ENCODE measurements at regions not wholly inside any gene's neighbourhood (a gene's known extent, or its start where the extent isn't known, plus 50 kb on each side); places are given as distances from the start of the nearest gene placed in this dataset.

DNA sequence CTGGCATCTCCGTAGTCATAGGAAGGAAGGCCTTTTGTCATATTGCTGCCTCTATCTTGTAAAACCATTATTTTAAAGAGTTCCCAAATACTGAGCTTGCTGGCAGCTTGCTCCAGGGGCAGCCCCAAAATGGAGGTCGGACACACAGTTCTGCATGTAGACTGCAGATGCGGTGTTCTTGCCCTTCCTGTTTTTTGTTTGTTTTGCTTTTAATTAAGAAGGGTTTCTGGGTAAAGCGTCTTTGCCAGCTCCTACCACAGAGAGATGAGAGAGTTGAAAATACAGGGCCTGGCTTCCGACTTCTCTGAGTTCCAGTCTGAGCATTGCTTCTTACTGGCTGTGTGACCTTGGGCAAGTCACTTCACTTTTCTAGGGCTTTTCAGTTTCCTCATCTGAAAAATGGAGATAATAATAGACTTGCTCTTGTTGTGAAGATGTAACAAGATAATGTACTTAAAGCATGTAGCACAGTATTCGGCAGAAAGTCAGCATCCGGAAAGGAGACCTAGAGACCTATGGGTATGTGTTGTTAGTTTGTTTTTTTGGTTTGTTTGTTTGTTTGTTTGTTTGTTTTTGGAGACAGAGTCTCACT, 67.8 kb upstream of the GSE1 start:
- Histone ChIP-seq H2AFZ (ENCODE audit: low read depth, low read length) (no peak overlapping the region), H3K36me3 (ENCODE audit: insufficient read depth, low read length) (no peaks in the 10 kb centered on the region), H3K4me1 (ENCODE audit: insufficient read depth, low read length) (peaks cover 22% of the 10 kb centered on the region), H3K4me3 (ENCODE audit: low read length) (no peak overlapping the region), H3K27me3 (ENCODE audit: insufficient read depth, low read length) (no peaks in the 10 kb centered on the region), H3K9me3 (ENCODE audit: low read length) (no peaks in the 10 kb centered on the region)

DNA sequence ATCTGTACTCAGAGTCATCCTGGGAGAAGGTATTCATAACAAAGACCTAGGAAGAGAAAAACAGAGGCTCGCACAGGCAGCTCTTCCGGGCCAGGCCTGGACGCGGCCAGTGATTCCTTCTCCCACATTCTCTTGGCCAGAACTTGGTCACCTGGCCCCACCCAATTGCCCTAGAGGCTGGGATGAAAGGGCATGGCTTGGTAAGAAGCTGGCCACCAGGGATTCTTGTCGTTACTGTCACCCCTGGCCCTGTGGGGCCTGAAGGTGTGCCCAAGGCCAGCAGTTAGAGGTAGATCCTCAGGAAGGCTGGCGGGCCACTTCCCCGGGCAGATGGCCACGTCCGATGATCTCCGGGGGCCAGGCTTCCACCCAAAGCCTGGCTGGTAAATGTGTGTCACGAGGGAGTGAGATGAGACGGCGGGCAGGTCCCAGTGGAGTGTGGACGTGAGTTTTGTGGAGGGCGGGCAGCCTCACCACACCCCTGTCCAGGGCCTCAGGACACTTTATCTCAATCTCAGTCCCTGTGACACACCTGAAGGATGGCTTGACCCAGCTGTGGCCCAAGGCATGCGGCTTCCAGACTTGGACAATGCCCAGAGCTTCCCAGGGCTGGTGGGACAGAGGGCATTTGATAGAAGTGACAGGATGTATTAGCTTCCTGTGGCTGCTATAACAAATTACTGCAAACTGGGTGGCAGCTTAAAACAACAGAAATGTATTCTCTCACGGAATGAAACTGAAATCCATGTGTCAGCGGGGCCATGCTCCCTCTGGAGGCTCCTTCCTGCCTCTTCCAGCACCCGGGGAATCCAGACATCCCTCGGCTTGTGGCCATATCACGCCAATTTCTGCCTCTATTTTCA, 66.3 kb upstream of the GSE1 start:
- Histone ChIP-seq H3K9me3 (ENCODE audit: low read length) (no peaks in the 10 kb centered on the region), H2AFZ (ENCODE audit: low read depth, low read length) (no peak overlapping the region), H3K4me1 (ENCODE audit: insufficient read depth, low read length) (peaks cover 22% of the 10 kb centered on the region), H3K27me3 (ENCODE audit: insufficient read depth, low read length) (no peaks in the 10 kb centered on the region), H3K4me3 (ENCODE audit: low read length) (no peak overlapping the region), H3K36me3 (ENCODE audit: insufficient read depth, low read length) (no peaks in the 10 kb centered on the region)

GRCh38 chr16:85548375-85548774, 64.7 kb upstream of the GSE1 start:
- Histone ChIP-seq H2AFZ (ENCODE audit: low read depth, low read length) (no peak overlapping the region), H3K36me3 (ENCODE audit: insufficient read depth, low read length) (no peaks in the 10 kb centered on the region), H3K9me3 (ENCODE audit: low read length) (no peaks in the 10 kb centered on the region), H3K4me3 (ENCODE audit: low read length) (no peak overlapping the region), H3K27me3 (ENCODE audit: insufficient read depth, low read length) (no peaks in the 10 kb centered on the region), H3K4me1 (ENCODE audit: insufficient read depth, low read length) (peaks cover 19% of the 10 kb centered on the region)

DNA sequence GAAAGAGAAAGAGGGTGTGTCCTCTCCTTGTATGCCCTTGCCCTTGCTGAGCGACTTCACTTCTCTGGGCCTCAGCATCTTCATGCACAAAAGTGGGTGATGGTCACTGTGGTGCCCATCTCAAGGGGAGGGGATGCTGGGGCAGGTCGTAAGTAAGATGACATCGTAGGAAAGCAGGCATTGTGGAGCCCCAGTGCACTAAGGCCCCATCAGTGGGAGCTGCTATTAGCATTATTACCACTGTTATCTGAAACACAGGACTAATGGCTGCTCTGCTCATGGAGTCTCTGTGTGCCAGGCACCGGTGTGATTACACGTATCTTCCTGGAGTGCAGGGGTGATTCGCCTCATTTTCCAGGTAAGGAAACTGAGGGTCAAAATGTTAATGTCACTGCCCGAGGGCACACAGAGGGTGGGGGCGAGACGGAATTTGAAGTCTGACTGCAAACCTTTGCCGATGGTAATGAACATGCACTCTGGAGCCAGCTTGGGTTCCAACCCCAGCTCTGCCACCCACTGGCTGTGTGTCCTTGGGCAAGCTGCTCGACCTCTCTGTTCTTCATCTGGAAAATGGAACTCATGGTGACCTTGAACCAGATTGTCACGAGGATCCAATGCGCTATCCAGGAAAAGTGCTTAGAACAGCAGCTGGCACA, 63.2 kb upstream of the GSE1 start:
- Histone ChIP-seq H3K4me3 (ENCODE audit: low read length) (no peak overlapping the region), H3K4me1 (ENCODE audit: insufficient read depth, low read length) (peaks cover 22% of the 10 kb centered on the region), H3K27me3 (ENCODE audit: insufficient read depth, low read length) (no peaks in the 10 kb centered on the region), H2AFZ (ENCODE audit: low read depth, low read length) (no peak overlapping the region), H3K36me3 (ENCODE audit: insufficient read depth, low read length) (no peaks in the 10 kb centered on the region), H3K9me3 (ENCODE audit: low read length) (no peaks in the 10 kb centered on the region)

GRCh38 chr16:85550422-85550864, 62.7 kb upstream of the GSE1 start:
- Histone ChIP-seq H3K9me3 (ENCODE audit: low read length) (no peaks in the 10 kb centered on the region), H2AFZ (ENCODE audit: low read depth, low read length) (no peak overlapping the region), H3K27me3 (ENCODE audit: insufficient read depth, low read length) (no peaks in the 10 kb centered on the region), H3K4me1 (ENCODE audit: insufficient read depth, low read length) (peaks cover 22% of the 10 kb centered on the region), H3K36me3 (ENCODE audit: insufficient read depth, low read length) (no peaks in the 10 kb centered on the region), H3K4me3 (ENCODE audit: low read length) (no peak overlapping the region)

- Histone ChIP-seq H3K36me3 (ENCODE audit: insufficient read depth, low read length) (no peaks in the 10 kb centered on the region), H3K4me1 (ENCODE audit: insufficient read depth, low read length) (peaks cover 22% of the 10 kb centered on the region), H3K4me3 (ENCODE audit: low read length) (no peak overlapping the region), H3K9me3 (ENCODE audit: low read length) (no peaks in the 10 kb centered on the region), H2AFZ (ENCODE audit: low read depth, low read length) (no peak overlapping the region), H3K27me3 (ENCODE audit: insufficient read depth, low read length) (no peaks in the 10 kb centered on the region)
These were observed 61.9 kb upstream of the GSE1 start for GRCh38 chr16:85550953-85551924.

DNA sequence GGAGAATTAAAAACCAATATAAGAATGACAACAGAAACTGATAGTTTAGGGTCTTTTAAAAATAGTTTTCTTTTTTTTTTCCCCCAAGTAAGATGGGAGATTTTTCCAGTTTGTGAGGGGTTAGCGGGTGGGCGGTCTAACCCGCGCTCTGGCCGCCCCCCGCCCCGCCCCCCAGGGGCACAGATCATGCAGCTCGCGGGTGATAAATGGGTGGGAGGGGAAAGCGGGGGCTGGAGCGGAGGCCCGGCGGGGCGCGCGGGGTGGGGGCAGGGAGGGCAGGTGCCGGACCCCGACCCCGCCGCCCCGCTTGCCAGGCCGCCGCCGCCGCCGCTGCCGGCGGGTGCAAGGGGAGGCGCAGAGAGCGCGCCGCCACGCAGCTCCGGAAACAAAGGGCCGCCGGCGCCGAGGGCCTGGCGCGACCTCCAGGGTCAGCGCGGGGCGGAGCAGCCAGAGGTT, 60.1 kb upstream of the GSE1 start:
- H3K36me3 ChIP-seq (ENCODE audit: insufficient read depth, low read length): no peaks in the 10 kb centered on the region
- peaks cover 32% of the 10 kb centered on the region for H3K4me1 ChIP-seq (ENCODE audit: insufficient read depth, low read length)
- no peaks in the 10 kb centered on the region for H3K9me3 ChIP-seq (ENCODE audit: low read length)
- no peak overlapping the region for H2AFZ ChIP-seq (ENCODE audit: low read depth, low read length)
- no peaks in the 10 kb centered on the region for H3K27me3 ChIP-seq (ENCODE audit: insufficient read depth, low read length)
- H3K4me3 ChIP-seq (ENCODE audit: low read length): peak overlapping the region; percentile 57

GRCh38 chr16:85553436-85554113, 59.5 kb upstream of the GSE1 start:
- no peaks in the 10 kb centered on the region for H3K36me3 ChIP-seq (ENCODE audit: insufficient read depth, low read length)
- H2AFZ ChIP-seq (ENCODE audit: low read depth, low read length): no peak overlapping the region
- peaks cover 38% of the 10 kb centered on the region for H3K4me1 ChIP-seq (ENCODE audit: insufficient read depth, low read length)
- no peaks in the 10 kb centered on the region for H3K9me3 ChIP-seq (ENCODE audit: low read length)
- H3K4me3 ChIP-seq (ENCODE audit: low read length): peak overlapping the region; percentile 57
- H3K27me3 ChIP-seq (ENCODE audit: insufficient read depth, low read length): no peaks in the 10 kb centered on the region

- Histone ChIP-seq H2AFZ (ENCODE audit: low read depth, low read length) (no peak overlapping the region), H3K4me1 (ENCODE audit: insufficient read depth, low read length) (peaks cover 45% of the 10 kb centered on the region), H3K9me3 (ENCODE audit: low read length) (no peaks in the 10 kb centered on the region), H3K27me3 (ENCODE audit: insufficient read depth, low read length) (no peaks in the 10 kb centered on the region), H3K36me3 (ENCODE audit: insufficient read depth, low read length) (no peaks in the 10 kb centered on the region), H3K4me3 (ENCODE audit: low read length) (peak overlapping the region; percentile 57)
These were observed 58.8 kb upstream of the GSE1 start for GRCh38 chr16:85554114-85554888.

GRCh38 chr16:85554889-85555718, 58.0 kb upstream of the GSE1 start:
- Histone ChIP-seq H3K27me3 (ENCODE audit: insufficient read depth, low read length) (no peaks in the 10 kb centered on the region), H2AFZ (ENCODE audit: low read depth, low read length) (no peak overlapping the region), H3K9me3 (ENCODE audit: low read length) (no peaks in the 10 kb centered on the region), H3K4me1 (ENCODE audit: insufficient read depth, low read length) (peaks cover 51% of the 10 kb centered on the region), H3K36me3 (ENCODE audit: insufficient read depth, low read length) (no peaks in the 10 kb centered on the region), H3K4me3 (ENCODE audit: low read length) (peak overlapping the region; percentile 57)
